Smooth muscle cell (in vitro differentiated cells): ENCODE measurements at regions not wholly inside any gene's neighbourhood (a gene's known extent, or its start where the extent isn't known, plus 50 kb on each side); places are given as distances from the start of the nearest gene placed in this dataset.

Source experiments
- DNase-seq: peaks from one replicate; lab custom pipeline; 2025; ENCODE audit not compliant: unreplicated experiment; lab: John Stamatoyannopoulos, UW
- H2AFZ ChIP-seq: fragments of 200-600 bp; sonication (generic); 2 replicates; pipeline ENCODE4 v1.6.0; 2016; ENCODE audit warnings: antibody characterized with exemption, low read depth, mild to moderate bottlenecking
- H3F3A ChIP-seq: fragments of 200-600 bp; sonication (generic); 2 replicates; pipeline ENCODE4 v1.6.0; 2017; ENCODE audit warnings: antibody characterized with exemption, low read depth
- H3K27ac ChIP-seq: fragments of 200-600 bp; sonication (generic); 2 replicates; pipeline ENCODE4 v1.5.1; 2016; ENCODE audit warnings: low read depth, mild to moderate bottlenecking
- H3K27me3 ChIP-seq: fragments of 200-600 bp; sonication (generic); 2 replicates; pipeline ENCODE4 v1.6.1; 2016; ENCODE audit warnings: low read depth, mild to moderate bottlenecking
- H3K36me3 ChIP-seq: fragments of 200-600 bp; sonication (generic); 2 replicates; pipeline ENCODE4 v1.5.1; 2016; ENCODE audit warnings: low read depth
- H3K4me1 ChIP-seq: fragments of 200-600 bp; sonication (generic); 2 replicates; pipeline ENCODE4 v1.5.1; 2016; ENCODE audit warnings: low read depth
- H3K4me2 ChIP-seq: fragments of 200-600 bp; sonication (generic); 2 replicates; pipeline ENCODE4 v1.6.0; 2016; ENCODE audit warnings: mild to moderate bottlenecking
- H3K4me3 ChIP-seq: fragments of 200-600 bp; sonication (generic); 2 replicates; pipeline ENCODE4 v1.5.1; 2016; ENCODE audit warnings: mild to moderate bottlenecking
- H3K79me2 ChIP-seq: fragments of 200-600 bp; sonication (generic); 2 replicates; pipeline ENCODE4 v1.6.0; 2016; ENCODE audit warnings: low read depth, mild to moderate bottlenecking
- H3K9ac ChIP-seq: fragments of 200-600 bp; sonication (generic); 2 replicates; pipeline ENCODE4 v1.6.0; 2016; ENCODE audit warnings: low read depth
- H3K9me3 ChIP-seq: fragments of 200-600 bp; sonication (generic); replicated peaks from 2 replicates; pipeline ENCODE4 v1.5.1; 2016; ENCODE audit warnings: low read depth
- H4K20me1 ChIP-seq: fragments of 200-600 bp; sonication (generic); 2 replicates; pipeline ENCODE4 v1.6.0; 2016; ENCODE audit warnings: low read depth
- CTCF ChIP-seq: fragments of 200-600 bp; sonication (generic); IDR thresholded peaks from 2 replicates; pipeline ENCODE4 v1.5.1; 2017; ENCODE audit warnings: borderline replicate concordance, mild to moderate bottlenecking, antibody characterized with exemption; ENCODE audit not compliant: insufficient read depth, poor library complexity, severe bottlenecking
- WGBS: methylation state at CpG from one replicate; pipeline ENCODE4 v1.1.7; 2016; ENCODE audit warnings: low lambda C conversion rate; 5-methylcytosine and 5-hydroxymethylcytosine counted together

DNA sequence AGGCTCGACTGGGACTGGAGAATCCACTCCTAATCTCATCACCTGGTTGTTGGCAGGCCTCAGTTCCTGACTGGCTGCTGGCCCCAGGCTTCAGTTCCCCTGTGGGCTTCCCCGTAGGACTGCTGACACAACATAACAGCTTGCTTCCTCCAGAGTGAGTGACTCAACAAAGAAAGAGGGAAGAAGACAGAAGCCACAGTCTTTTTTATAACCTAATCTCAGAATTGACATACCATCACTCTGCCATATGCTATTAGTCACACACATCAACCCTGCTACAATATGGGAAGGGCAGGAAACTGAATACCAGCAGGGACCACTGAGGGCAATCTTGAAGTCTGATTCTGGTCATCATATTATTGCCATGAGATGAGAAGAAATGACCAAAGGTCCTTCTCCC lies 76.8 kb upstream of the SLC14A2 start:
- Histone ChIP-seq H3K4me1 (no peaks in the 10 kb centered on the region), H3K9ac (no peak overlapping the region), H3K4me2 (no peak overlapping the region), H3K4me3 (no peak overlapping the region), H3F3A (peaks cover 4% of the 10 kb centered on the region), H3K79me2 (no peaks in the 10 kb centered on the region), H3K36me3 (no peaks in the 10 kb centered on the region), H2AFZ (no peak overlapping the region), H3K9me3 (no peaks in the 10 kb centered on the region), H4K20me1 (no peaks in the 10 kb centered on the region), H3K27me3 (no peaks in the 10 kb centered on the region), H3K27ac (no peak overlapping the region)
- WGBS, result 56% methylated on average over 2 of the region's 2 CpGs
- DNase-seq, result no peak
- TF ChIP-seq CTCF, result no peak

DNA sequence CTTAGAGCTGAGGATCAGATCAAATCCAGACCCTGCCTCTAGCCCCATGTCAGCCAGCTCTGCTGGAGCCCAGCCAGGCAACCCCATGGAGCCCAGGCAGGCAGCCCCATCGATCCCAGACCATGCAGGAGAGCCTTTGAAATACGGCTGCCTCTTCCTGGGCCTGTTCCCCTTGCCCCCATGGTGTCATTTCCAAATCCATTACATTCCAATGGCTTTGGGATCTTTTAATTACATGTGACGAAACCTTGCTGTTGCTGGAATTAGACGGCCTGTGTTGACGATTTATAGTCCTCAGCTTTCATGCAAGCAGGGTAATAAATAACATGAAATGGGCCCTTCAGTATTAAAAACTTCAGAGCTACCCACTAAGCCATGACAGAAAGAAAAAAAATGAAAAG lies 75.8 kb upstream of the SLC14A2 start:
- Histone ChIP-seq H3K9me3 (no peaks in the 10 kb centered on the region), H3K9ac (no peak overlapping the region), H3K79me2 (no peaks in the 10 kb centered on the region), H3K4me2 (peak overlapping the region; percentile 31), H3K27me3 (no peaks in the 10 kb centered on the region), H2AFZ (no peak overlapping the region), H3K4me3 (no peak overlapping the region), H3K4me1 (no peaks in the 10 kb centered on the region), H3F3A (peaks cover 4% of the 10 kb centered on the region), H4K20me1 (no peaks in the 10 kb centered on the region), H3K36me3 (no peaks in the 10 kb centered on the region), H3K27ac (peak overlapping the region; percentile 58)
- TF ChIP-seq CTCF, result no peak
- 33% methylated on average over 5 of the region's 5 CpGs for WGBS
- no peak for DNase-seq

DNA sequence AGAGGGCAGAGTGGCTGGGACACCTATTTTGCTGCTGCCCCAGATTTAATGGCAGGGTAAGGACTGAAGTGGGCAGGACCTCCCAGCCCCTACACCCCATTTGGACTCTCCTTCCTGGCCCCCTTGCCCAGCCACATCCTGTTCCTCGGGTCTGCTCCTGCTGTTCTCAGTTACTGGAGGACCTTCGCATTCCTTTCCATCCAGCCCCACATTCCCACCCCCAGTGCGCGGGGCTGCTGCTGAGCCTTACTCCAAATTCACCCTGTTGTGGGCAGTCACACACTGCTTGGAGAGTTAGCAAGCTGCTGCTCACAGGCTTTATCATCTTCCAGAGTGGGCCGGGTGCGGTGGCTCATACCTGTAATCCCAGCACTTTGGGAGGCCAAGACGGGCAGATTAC lies 75.2 kb upstream of the SLC14A2 start:
- Histone ChIP-seq H3K4me1 (no peaks in the 10 kb centered on the region), H3K79me2 (no peaks in the 10 kb centered on the region), H3K9me3 (no peaks in the 10 kb centered on the region), H3K9ac (no peak overlapping the region), H3K36me3 (no peaks in the 10 kb centered on the region), H2AFZ (no peak overlapping the region), H3F3A (peaks cover 4% of the 10 kb centered on the region), H3K4me3 (no peak overlapping the region), H3K27ac (peak overlapping the region; percentile 58), H3K4me2 (peak overlapping the region; percentile 31), H3K27me3 (no peaks in the 10 kb centered on the region), H4K20me1 (no peaks in the 10 kb centered on the region)
- WGBS, result 33% methylated on average over 7 of the region's 7 CpGs
- no peak for TF ChIP-seq CTCF
- DNase-seq, result no peak

DNA sequence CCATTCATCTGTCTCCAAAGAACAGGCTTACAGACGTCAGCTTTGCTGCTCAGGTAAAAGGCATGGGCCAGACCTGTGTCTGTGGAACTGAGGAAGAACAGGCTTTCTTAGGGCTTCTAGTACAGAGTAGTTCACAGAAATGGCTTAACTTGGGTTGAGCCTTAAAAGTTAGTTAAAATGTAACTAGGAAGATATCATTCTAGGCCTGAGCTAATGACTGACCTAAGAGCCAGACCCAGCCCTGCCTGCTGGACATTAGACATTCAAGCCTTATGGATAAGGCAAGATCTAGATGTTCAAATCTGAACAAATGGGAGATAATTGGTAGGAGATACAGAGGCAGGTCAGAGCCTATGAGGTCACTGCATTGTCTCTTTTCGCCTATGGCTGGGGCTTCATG lies 73.9 kb upstream of the SLC14A2 start:
- H3K9ac ChIP-seq, result no peak overlapping the region
- H3K27ac ChIP-seq, result no peak overlapping the region
- no peak overlapping the region for H3K4me2 ChIP-seq
- H3K36me3 ChIP-seq, result no peaks in the 10 kb centered on the region
- WGBS, result 97% methylated on average over 2 of the region's 2 CpGs
- TF ChIP-seq CTCF, result no peak
- H3F3A ChIP-seq, result peaks cover 4% of the 10 kb centered on the region
- no peaks in the 10 kb centered on the region for H3K79me2 ChIP-seq
- no peaks in the 10 kb centered on the region for H3K27me3 ChIP-seq
- H4K20me1 ChIP-seq, result no peaks in the 10 kb centered on the region
- H3K4me3 ChIP-seq, result no peak overlapping the region
- no peaks in the 10 kb centered on the region for H3K9me3 ChIP-seq
- no peaks in the 10 kb centered on the region for H3K4me1 ChIP-seq
- no peak for DNase-seq
- no peak overlapping the region for H2AFZ ChIP-seq
